Right lobe of liver (tissue), 4 donors: ENCODE measurements at regions not wholly inside any gene's neighbourhood (a gene's known extent, or its start where the extent isn't known, plus 50 kb on each side); places are given as distances from the start of the nearest gene placed in this dataset.

Experiments
- CTCF ChIP-seq, 4 donors: fragments of 200-600 bp in 3 of 4; fragments of 450-650 bp in 1 of 4; IDR thresholded peaks; one replicate each; pipeline versions ENCODE4 v1.5.1 to v1.8.0; 2016 to 2022; ENCODE audit warnings: antibody characterized with exemption in 4 of 4, mild to moderate bottlenecking in 2 of 4
- POLR2A ChIP-seq: fragments of 450-650 bp; IDR thresholded peaks from one replicate; pipeline ENCODE4 v1.6.1; 2017; ENCODE audit warnings: antibody characterized with exemption, mild to moderate bottlenecking
- donor health status: DM: no; HTN: no; CAD: no.
- donor health status: DM: no; HTN: no; CAD: no.
- donor health status: DM: no; HTN: yes; CAD: no.

GRCh38 chr5:97628031-97628430 lies 445.0 kb upstream of the RIOK2 start:
- no peak for TF ChIP-seq CTCF (IDR thresholded peaks at IDR 0.05)
- TF ChIP-seq POLR2A: no peak
